SK-N-SH treated with all-trans-retinoic acid at 6 μM for 48 hours (cell line): ENCODE measurements at regions not wholly inside any gene's neighbourhood (a gene's known extent, or its start where the extent isn't known, plus 50 kb on each side); places are given as distances from the start of the nearest gene placed in this dataset.

Source experiments
- ZNF565 ChIP-seq: fragments of 450-650 bp; formaldehyde crosslinking; conservative IDR thresholded peaks from 2 replicates; pipeline ENCODE4 v1.5.0; 2020; ENCODE audit warnings: low read depth, mild to moderate bottlenecking, moderate library complexity
- TF ChIP-seq, protein P1 (sequence below): fragments of 250-450 bp; sonication (Bioruptor Pico); IDR thresholded peaks from 2 replicates; pipeline ENCODE4 v1.8.0; 2020; ENCODE audit warnings: mild to moderate bottlenecking, moderate library complexity, borderline replicate concordance

DNA sequence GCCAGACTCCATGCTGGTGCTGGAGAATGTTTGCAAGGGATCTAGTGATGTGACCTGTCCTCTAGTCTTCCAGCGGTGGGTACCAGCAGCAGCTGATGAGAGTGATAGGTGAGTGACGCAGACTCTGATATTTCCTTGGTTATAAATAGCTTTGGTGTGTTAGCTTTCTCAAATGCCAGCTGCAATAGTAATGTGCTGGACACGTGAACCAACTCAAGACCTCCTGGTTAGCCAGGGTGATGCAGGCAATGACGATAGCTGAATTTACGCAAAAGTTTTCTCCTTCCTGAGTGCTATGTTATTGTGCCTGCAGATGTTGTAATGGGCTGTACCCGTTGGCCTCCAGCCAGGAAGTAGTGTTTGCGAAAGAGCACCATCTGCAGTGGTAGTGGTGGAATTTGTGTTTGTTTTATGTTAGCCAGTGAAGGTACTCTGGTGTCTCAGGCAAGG is 129.5 kb downstream of the CYSLTR2 start:
- TF ChIP-seq ZNF565 (CRISPR knock-in tag) = no peak
- TF ChIP-seq, protein P1, sequence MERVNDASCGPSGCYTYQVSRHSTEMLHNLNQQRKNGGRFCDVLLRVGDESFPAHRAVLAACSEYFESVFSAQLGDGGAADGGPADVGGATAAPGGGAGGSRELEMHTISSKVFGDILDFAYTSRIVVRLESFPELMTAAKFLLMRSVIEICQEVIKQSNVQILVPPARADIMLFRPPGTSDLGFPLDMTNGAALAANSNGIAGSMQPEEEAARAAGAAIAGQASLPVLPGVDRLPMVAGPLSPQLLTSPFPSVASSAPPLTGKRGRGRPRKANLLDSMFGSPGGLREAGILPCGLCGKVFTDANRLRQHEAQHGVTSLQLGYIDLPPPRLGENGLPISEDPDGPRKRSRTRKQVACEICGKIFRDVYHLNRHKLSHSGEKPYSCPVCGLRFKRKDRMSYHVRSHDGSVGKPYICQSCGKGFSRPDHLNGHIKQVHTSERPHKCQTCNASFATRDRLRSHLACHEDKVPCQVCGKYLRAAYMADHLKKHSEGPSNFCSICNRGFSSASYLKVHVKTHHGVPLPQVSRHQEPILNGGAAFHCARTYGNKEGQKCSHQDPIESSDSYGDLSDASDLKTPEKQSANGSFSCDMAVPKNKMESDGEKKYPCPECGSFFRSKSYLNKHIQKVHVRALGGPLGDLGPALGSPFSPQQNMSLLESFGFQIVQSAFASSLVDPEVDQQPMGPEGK (CRISPR knock-in tag) = no peak
